Psoas muscle (tissue), 7 donors: ENCODE measurements at regions not wholly inside any gene's neighbourhood (a gene's known extent, or its start where the extent isn't known, plus 50 kb on each side); places are given as distances from the start of the nearest gene placed in this dataset.

Experiments used
- ATAC-seq, 4 donors: fragments of 200-7000 bp; cut with Tn5 transposase; one replicate each; pipeline ENCODE4 v1.9.1; 2020; ENCODE audit warnings: moderate library complexity in 3 of 4, mild to moderate bottlenecking in 2 of 4
- DNase-seq, 2 donors: peaks; one replicate each; pipeline ENCODE4 v3.0.0-alpha.2; 2020
- H3K27ac ChIP-seq: fragments of 200-600 bp; one replicate; pipeline ENCODE4 v1.8.0; 2022
- H3K27me3 ChIP-seq, 3 donors: fragments of 200-600 bp in 1 of 3; one replicate each; pipeline versions ENCODE4 v1.6.1 to v1.8.0; 2013 to 2022; ENCODE audit warnings: low read length in 2 of 3, mild to moderate bottlenecking in 2 of 3, moderate library complexity in 1 of 3; ENCODE audit not compliant: insufficient read depth in 3 of 3
- H3K36me3 ChIP-seq, 2 donors: fragments of 200-600 bp in 1 of 2; one replicate each; pipeline versions ENCODE4 v1.6.1 to v1.8.0; 2013 to 2022; ENCODE audit warnings: low read depth in 1 of 2, mild to moderate bottlenecking in 1 of 2, moderate library complexity in 1 of 2; ENCODE audit not compliant: insufficient read depth in 1 of 2
- H3K4me1 ChIP-seq: fragments of 200-600 bp; one replicate; pipeline ENCODE4 v1.8.0; 2022
- H3K4me3 ChIP-seq: fragments of 200-600 bp; one replicate; pipeline ENCODE4 v1.8.0; 2022; ENCODE audit warnings: mild to moderate bottlenecking
- H3K9me3 ChIP-seq: fragments of 200-600 bp; one replicate; pipeline ENCODE4 v1.8.0; 2022
- CTCF ChIP-seq: fragments of 200-600 bp; IDR thresholded peaks from one replicate; pipeline ENCODE4 v1.8.0; 2022; ENCODE audit warnings: antibody characterized with exemption
- WGBS, 3 donors: extraction: QIAGEN DNeasy Blood & Tissue Kit; methylation state at CpG; one replicate each; pipeline versions ENCODE4 v1.1.6 to v1.1.7; 2013; 5-methylcytosine and 5-hydroxymethylcytosine counted together
- intact Hi-C, 2 donors: fragments of 100-400 bp; cut with DNase I; formaldehyde crosslinking; loops; one replicate each; pipeline versions ENCODE4 v1.11.0 to v1.14.2; 2022
- donor health status: healthy with polysubstance abuse.
- donor health status: DM: no; HTN: no; CAD: no; lungs with moderate emphysema.
- donor health status: Bipolar disorder and iron deficiency.
- donor health status: healthy.
- donor health status: DM: yes; HTN: yes; CAD: no.
- donor health status: DM: no; HTN: no; CAD: no.
- donor health status: DM: yes; HTN: yes; CAD: no.

- no peak for ATAC-seq
- no peak for DNase-seq
- WGBS, 3 donors = 49 to 61% (median 53%) methylated on average over 2 of the region's 2 CpGs
- H3K27me3 ChIP-seq = peaks cover 0 to 19% (median 6%) of the 10 kb centered on the region in 3 donors
- no peaks in the 10 kb centered on the region for H3K9me3 ChIP-seq
- no peaks in the 10 kb centered on the region for H3K36me3 ChIP-seq
- H3K27ac ChIP-seq = no peak overlapping the region
- no peaks in the 10 kb centered on the region for H3K4me1 ChIP-seq
- no peak overlapping the region for H3K4me3 ChIP-seq
- TF ChIP-seq CTCF = no peak
- intact Hi-C loops = no loop called here
Observed at GRCh38 chr20:58571356-58571692, 56.1 kb upstream of the APCDD1L start.

GRCh38 chr20:58570204-58570859 lies 55.1 kb upstream of the APCDD1L start:
- Histone ChIP-seq H3K36me3 (no peaks in the 10 kb centered on the region), H3K4me1 (no peaks in the 10 kb centered on the region), H3K4me3 (no peak overlapping the region), H3K27me3 (peaks cover 0 to 14% (median 5%) of the 10 kb centered on the region in 3 donors), H3K9me3 (no peaks in the 10 kb centered on the region), H3K27ac (no peak overlapping the region)
- 63 to 73% (median 72%) methylated on average over 15 of the region's 15 CpGs for WGBS, 3 donors
- DNase-seq (no peak), ATAC-seq (no peak)
- no peak for TF ChIP-seq CTCF
- intact Hi-C loops = no loop called here

GRCh38 chr20:58569241-58570125 lies 54.3 kb upstream of the APCDD1L start:
- ATAC-seq (no peak), DNase-seq (no peak)
- H3K27me3 ChIP-seq = peaks cover 0 to 14% (median 5%) of the 10 kb centered on the region in 3 donors
- WGBS, 3 donors = 47 to 59% (median 58%) methylated on average over 28 of the region's 28 CpGs
- H3K36me3 ChIP-seq = no peaks in the 10 kb centered on the region
- H3K4me1 ChIP-seq = no peaks in the 10 kb centered on the region
- TF ChIP-seq CTCF = no peak
- no peak overlapping the region for H3K27ac ChIP-seq
- intact Hi-C loops = no loop called here
- no peaks in the 10 kb centered on the region for H3K9me3 ChIP-seq
- no peak overlapping the region for H3K4me3 ChIP-seq

- H3K27ac ChIP-seq = no peak overlapping the region
- H3K4me1 ChIP-seq = no peaks in the 10 kb centered on the region
Observed at GRCh38 chr20:58568483-58569240, 53.5 kb upstream of the APCDD1L start.

More at GRCh38 chr20:58568483-58569240, 53.5 kb upstream of the APCDD1L start:
- intact Hi-C loops = no loop called here
- DNase-seq (no peak), ATAC-seq (no peak)
- Histone ChIP-seq H3K4me3 (no peak overlapping the region), H3K9me3 (no peaks in the 10 kb centered on the region), H3K27me3 (peaks cover 0 to 14% (median 5%) of the 10 kb centered on the region in 3 donors), H3K36me3 (no peaks in the 10 kb centered on the region)
- 40 to 55% (median 44%) methylated on average over 19 to 20 of the region's 20 CpGs for WGBS, 3 donors
- no peak for TF ChIP-seq CTCF
